Natural killer cell (primary cell): ENCODE measurements at regions not wholly inside any gene's neighbourhood (a gene's known extent, or its start where the extent isn't known, plus 50 kb on each side); places are given as distances from the start of the nearest gene placed in this dataset.

Source experiments
- ATAC-seq, 3 donors: fragments of 150-1000 bp in 2 of 3; fragments of 200-7000 bp in 1 of 3; cut with Tn5 transposase; 1 replicate in 1 of 3; 2 replicates in 2 of 3; pipeline ENCODE4 v1.10.0; 2021; ENCODE audit warnings: mild to moderate bottlenecking in 2 of 3, moderate library complexity in 2 of 3
- DNase-seq, 2 donors: peaks; one replicate each; pipeline versions ENCODE4 v3.0.0 to v3.0.0-alpha.2; 2013 to 2021; ENCODE audit warnings: mixed read lengths in 1 of 2
- H3K27ac ChIP-seq: one replicate; pipeline ENCODE4 v1.5.1; 2013; ENCODE audit warnings: mild to moderate bottlenecking, low read length
- H3K27me3 ChIP-seq: one replicate; pipeline ENCODE4 v1.6.1; 2013; ENCODE audit warnings: low read length; ENCODE audit not compliant: control insufficient read depth, insufficient read depth
- H3K36me3 ChIP-seq: one replicate; pipeline ENCODE4 v1.6.1; 2013; ENCODE audit warnings: low read length; ENCODE audit not compliant: control insufficient read depth, insufficient read depth
- H3K4me1 ChIP-seq: one replicate; pipeline ENCODE4 v1.6.1; 2013; ENCODE audit warnings: low read length; ENCODE audit not compliant: control insufficient read depth, insufficient read depth
- H3K4me3 ChIP-seq: one replicate; pipeline ENCODE4 v1.5.1; 2013; ENCODE audit warnings: low read length
- H3K9me3 ChIP-seq: one replicate; pipeline ENCODE4 v1.6.1; 2013; ENCODE audit warnings: low read length; ENCODE audit not compliant: control insufficient read depth, insufficient read depth
- H3K27ac Mint-ChIP-seq, 2 donors: one replicate each; pipeline ENCODE4 v1.8.0; 2022; ENCODE audit warnings: mild to moderate bottlenecking in 2 of 2, mixed read lengths in 2 of 2, moderate library complexity in 1 of 2
- H3K27me3 Mint-ChIP-seq, 2 donors: one replicate each; pipeline ENCODE4 v1.8.0; 2022; ENCODE audit warnings: low read depth in 2 of 2, mixed read lengths in 2 of 2
- H3K36me3 Mint-ChIP-seq: one replicate; pipeline ENCODE4 v1.8.0; 2022; ENCODE audit warnings: mixed read lengths
- H3K4me1 Mint-ChIP-seq, 2 donors: one replicate each; pipeline ENCODE4 v1.8.0; 2022; ENCODE audit warnings: mixed read lengths in 2 of 2
- H3K4me3 Mint-ChIP-seq: one replicate; pipeline ENCODE4 v1.8.0; 2022; ENCODE audit warnings: mild to moderate bottlenecking, moderate library complexity, mixed read lengths
- H3K9me3 Mint-ChIP-seq, 2 donors: one replicate each; pipeline ENCODE4 v1.8.0; 2022; ENCODE audit warnings: mixed read lengths in 2 of 2
- WGBS: methylation state at CpG from one replicate; pipeline ENCODE4 v1.1.7; 2013; ENCODE audit warnings: missing lambda C conversion rate; ENCODE audit not compliant: insufficient coverage; 5-methylcytosine and 5-hydroxymethylcytosine counted together
- intact Hi-C: fragments of 100-400 bp; cut with micrococcal nuclease; formaldehyde crosslinking; loops from one replicate; pipeline ENCODE4 v1.14.2; 2022
- TF ChIP-seq, protein P1 (sequence below): fragments of 200-600 bp; IDR thresholded peaks from one replicate; pipeline ENCODE4 v1.8.0; 2022; ENCODE audit warnings: antibody characterized with exemption

DNA sequence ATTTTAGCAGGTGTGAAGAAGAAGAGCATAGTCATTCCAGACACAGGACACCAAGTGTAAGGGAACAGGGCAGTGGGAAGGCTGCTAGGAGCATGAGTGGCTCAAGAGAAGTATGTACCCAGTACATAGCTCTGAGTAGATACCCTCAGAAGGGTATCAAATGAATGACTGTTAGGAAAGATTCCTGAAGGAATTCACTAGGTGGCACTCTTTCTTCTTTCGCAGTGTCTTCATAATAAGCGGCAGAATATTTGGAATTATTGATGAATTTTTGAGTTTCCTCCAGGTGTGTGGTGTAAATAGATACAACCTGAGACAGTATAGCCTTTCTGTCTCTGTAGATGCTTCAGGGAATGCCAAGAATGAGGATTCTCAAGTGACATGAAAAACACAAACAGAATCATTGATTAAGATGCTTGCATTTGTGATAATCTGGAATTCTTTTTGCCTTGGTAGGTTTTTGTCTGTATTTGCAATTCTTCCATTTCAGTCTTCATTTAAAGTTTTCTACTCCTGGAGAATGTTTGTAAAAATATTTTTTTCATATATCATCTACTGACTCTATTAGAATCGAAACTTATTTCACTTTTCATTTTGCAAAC is 264.3 kb upstream of the RIMS1 start:
- Mint-ChIP-seq H3K27ac (no peak overlapping the region), H3K27me3 (no peaks in the 10 kb centered on the region), H3K4me1 (no peaks in the 10 kb centered on the region), H3K36me3 (no peaks in the 10 kb centered on the region), H3K9me3 (peaks cover 7 to 15% of the 10 kb centered on the region in 2 donors), H3K4me3 (no peak overlapping the region)
- no peak for DNase-seq
- TF ChIP-seq, protein P1, sequence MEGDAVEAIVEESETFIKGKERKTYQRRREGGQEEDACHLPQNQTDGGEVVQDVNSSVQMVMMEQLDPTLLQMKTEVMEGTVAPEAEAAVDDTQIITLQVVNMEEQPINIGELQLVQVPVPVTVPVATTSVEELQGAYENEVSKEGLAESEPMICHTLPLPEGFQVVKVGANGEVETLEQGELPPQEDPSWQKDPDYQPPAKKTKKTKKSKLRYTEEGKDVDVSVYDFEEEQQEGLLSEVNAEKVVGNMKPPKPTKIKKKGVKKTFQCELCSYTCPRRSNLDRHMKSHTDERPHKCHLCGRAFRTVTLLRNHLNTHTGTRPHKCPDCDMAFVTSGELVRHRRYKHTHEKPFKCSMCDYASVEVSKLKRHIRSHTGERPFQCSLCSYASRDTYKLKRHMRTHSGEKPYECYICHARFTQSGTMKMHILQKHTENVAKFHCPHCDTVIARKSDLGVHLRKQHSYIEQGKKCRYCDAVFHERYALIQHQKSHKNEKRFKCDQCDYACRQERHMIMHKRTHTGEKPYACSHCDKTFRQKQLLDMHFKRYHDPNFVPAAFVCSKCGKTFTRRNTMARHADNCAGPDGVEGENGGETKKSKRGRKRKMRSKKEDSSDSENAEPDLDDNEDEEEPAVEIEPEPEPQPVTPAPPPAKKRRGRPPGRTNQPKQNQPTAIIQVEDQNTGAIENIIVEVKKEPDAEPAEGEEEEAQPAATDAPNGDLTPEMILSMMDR, result no peak
- Histone ChIP-seq H3K36me3 (no peaks in the 10 kb centered on the region), H3K27me3 (no peaks in the 10 kb centered on the region), H3K9me3 (peaks cover 3% of the 10 kb centered on the region), H3K4me1 (no peaks in the 10 kb centered on the region), H3K27ac (no peak overlapping the region), H3K4me3 (no peak overlapping the region)
- whole genome bisulfite sequencing, result 45% methylated on average over 2 of the region's 3 CpGs
- ATAC-seq, result no peak
- intact Hi-C loops, result no loop called here

DNA sequence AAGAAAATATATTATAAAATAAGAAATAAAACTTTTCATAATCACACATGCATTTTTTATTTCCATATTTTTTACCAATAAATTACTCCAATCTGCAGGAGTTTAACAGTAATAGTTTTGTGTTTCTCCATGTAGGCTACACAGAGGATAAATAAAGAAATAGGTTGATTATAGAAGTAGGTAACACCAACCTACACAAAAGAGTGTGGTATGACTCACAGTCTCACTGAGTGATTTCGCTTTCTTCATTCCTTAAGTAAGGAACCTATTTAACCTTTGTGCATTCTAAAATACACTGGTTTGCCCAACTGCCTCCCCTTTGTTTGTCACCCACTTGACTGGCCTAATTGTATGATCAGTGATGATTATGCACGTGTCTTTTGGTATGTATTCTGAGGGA is 244.2 kb upstream of the RIMS1 start:
- 53% methylated on average over 2 of the region's 2 CpGs for WGBS
- H3K9me3 ChIP-seq, result no peaks in the 10 kb centered on the region
- no peak overlapping the region for H3K4me3 ChIP-seq
- DNase-seq (no peak), ATAC-seq (no peak)
- TF ChIP-seq, protein P1, result no peak
- no peaks in the 10 kb centered on the region for H3K36me3 ChIP-seq
- Mint-ChIP-seq H3K36me3 (peaks cover 4% of the 10 kb centered on the region), H3K9me3 (peaks cover 5 to 6% of the 10 kb centered on the region in 2 donors), H3K27ac (no peak overlapping the region), H3K4me3 (no peak overlapping the region), H3K4me1 (no peaks in the 10 kb centered on the region), H3K27me3 (no peaks in the 10 kb centered on the region)
- H3K27me3 ChIP-seq, result no peaks in the 10 kb centered on the region
- H3K27ac ChIP-seq, result no peak overlapping the region
- intact Hi-C loops, result no loop called here
- no peaks in the 10 kb centered on the region for H3K4me1 ChIP-seq

DNA sequence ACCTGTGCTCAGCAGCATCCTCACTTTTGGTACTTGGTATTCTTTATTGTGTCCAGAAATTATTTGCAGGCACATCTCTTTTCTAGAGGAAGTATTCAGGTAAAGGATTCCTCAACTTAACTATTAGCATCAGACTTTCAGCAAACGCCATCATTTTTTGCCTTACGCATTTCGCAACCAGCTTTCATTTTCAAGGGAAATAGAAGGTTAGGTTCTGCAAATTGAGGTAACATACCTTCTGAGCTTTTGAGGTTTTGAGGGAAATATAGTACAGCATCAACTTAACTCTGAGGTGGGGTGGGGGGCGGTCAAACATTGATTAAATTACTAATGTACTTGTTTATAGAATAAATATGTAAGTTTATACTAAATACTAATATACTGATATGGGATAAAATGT is 243.6 kb upstream of the RIMS1 start:
- peaks cover 5 to 6% of the 10 kb centered on the region in 2 donors for H3K9me3 Mint-ChIP-seq
- 92% methylated on average over 3 of the region's 4 CpGs for WGBS
- no peak overlapping the region for H3K4me3 Mint-ChIP-seq
- H3K36me3 Mint-ChIP-seq, result no peaks in the 10 kb centered on the region
- H3K4me1 ChIP-seq, result no peaks in the 10 kb centered on the region
- H3K27me3 Mint-ChIP-seq, result no peaks in the 10 kb centered on the region
- no peak overlapping the region for H3K27ac Mint-ChIP-seq
- TF ChIP-seq, protein P1, result no peak
- no peak for ATAC-seq
- no peaks in the 10 kb centered on the region for H3K4me1 Mint-ChIP-seq
- no peak overlapping the region for H3K27ac ChIP-seq
- intact Hi-C loops, result no loop called here
- H3K36me3 ChIP-seq, result no peaks in the 10 kb centered on the region
- DNase-seq, result no peak
- no peaks in the 10 kb centered on the region for H3K27me3 ChIP-seq
- H3K4me3 ChIP-seq, result no peak overlapping the region
- no peaks in the 10 kb centered on the region for H3K9me3 ChIP-seq

DNA sequence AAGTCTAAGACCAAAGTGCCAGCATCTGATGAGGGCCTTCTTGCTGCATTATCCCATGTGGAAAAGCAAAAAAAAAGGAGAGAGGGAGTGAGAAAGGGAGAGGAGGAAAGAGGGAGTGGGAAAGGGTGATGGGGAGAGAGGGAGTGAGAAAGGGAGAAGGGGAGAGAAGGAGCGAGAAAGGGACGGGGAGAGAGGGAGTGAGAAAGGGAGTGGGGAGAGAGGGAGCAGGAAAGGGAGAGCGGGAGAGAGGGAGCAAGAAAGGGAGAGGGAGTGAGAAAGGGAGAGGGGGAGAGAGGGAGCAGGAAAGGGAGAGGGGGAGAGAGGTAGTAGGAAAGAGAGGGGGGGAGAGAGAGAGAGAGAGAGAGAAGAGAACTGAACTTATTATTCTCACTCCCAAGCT is 241.1 kb upstream of the RIMS1 start:
- ATAC-seq (no peak), DNase-seq (no peak)
- TF ChIP-seq, protein P1, result no peak
- no peaks in the 10 kb centered on the region for H3K36me3 ChIP-seq
- Mint-ChIP-seq H3K27ac (no peak overlapping the region), H3K4me3 (no peak overlapping the region), H3K36me3 (no peaks in the 10 kb centered on the region), H3K27me3 (no peaks in the 10 kb centered on the region), H3K9me3 (peaks cover 7 to 13% of the 10 kb centered on the region in 2 donors), H3K4me1 (no peaks in the 10 kb centered on the region)
- intact Hi-C loops, result no loop called here
- H3K4me3 ChIP-seq, result no peak overlapping the region
- 70% methylated on average over 3 of the region's 3 CpGs for WGBS
- no peaks in the 10 kb centered on the region for H3K27me3 ChIP-seq
- H3K9me3 ChIP-seq, result no peaks in the 10 kb centered on the region
- no peak overlapping the region for H3K27ac ChIP-seq
- H3K4me1 ChIP-seq, result no peaks in the 10 kb centered on the region
